Stomach (tissue), 8 donors: ENCODE measurements at regions not wholly inside any gene's neighbourhood (a gene's known extent, or its start where the extent isn't known, plus 50 kb on each side); places are given as distances from the start of the nearest gene placed in this dataset.
"Not testable (repeated sequence)": the region's sequence is repeated elsewhere in the genome, so short reads cannot be mapped to it uniquely, and the experiment has no call there.

Source experiments
- DNase-seq, 2 donors: peaks; one replicate each; pipeline versions ENCODE4 v3.0.0 to v3.0.0-alpha.2; 2013 to 2019
- H3K27ac ChIP-seq, 5 donors: fragments of 200-600 bp in 4 of 5; sonication (generic) in 4 of 5; one replicate each; pipeline ENCODE4 v1.5.1; 2013 to 2019; ENCODE audit warnings: mild to moderate bottlenecking in 1 of 5, moderate library complexity in 1 of 5
- H3K27me3 ChIP-seq, 3 donors: fragments of 200-600 bp; sonication (generic); one replicate each; pipeline ENCODE4 v1.5.1; 2017 to 2019; ENCODE audit warnings: mixed run types in 1 of 3
- H3K36me3 ChIP-seq, 4 donors: fragments of 200-600 bp; sonication (generic); 1 replicate in 3 of 4; 2 replicates in 1 of 4; pipeline ENCODE4 v1.5.1; 2016 to 2019
- H3K4me1 ChIP-seq, 4 donors: fragments of 200-600 bp; sonication (generic); one replicate each; pipeline ENCODE4 v1.5.1; 2016 to 2019
- H3K4me3 ChIP-seq, 4 donors: fragments of 200-600 bp; sonication (generic) in 3 of 4; one replicate each; pipeline ENCODE4 v1.5.1; 2016 to 2019; ENCODE audit warnings: mild to moderate bottlenecking in 1 of 4
- H3K9me3 ChIP-seq, 4 donors: fragments of 200-600 bp; sonication (generic); one replicate each; pipeline ENCODE4 v1.5.1; 2016 to 2019
- CTCF ChIP-seq, 7 experiments: fragments of 450-650 bp in 4 of 7; fragments of 200-600 bp in 3 of 7; sonication (generic) in 3 of 7; IDR thresholded peaks; one replicate each; pipeline ENCODE4 v1.5.1; 2016 to 2019; ENCODE audit warnings: antibody characterized with exemption in 7 of 7, control low read depth in 2 of 7, mild to moderate bottlenecking in 1 of 7
- EP300 ChIP-seq: sonication (generic); formaldehyde crosslinking; IDR thresholded peaks from one replicate; pipeline ENCODE4 v1.6.1; 2017; ENCODE audit warnings: antibody characterized with exemption
- POLR2A ChIP-seq, 4 donors: fragments of 450-650 bp; IDR thresholded peaks; one replicate each; pipeline ENCODE4 v1.6.1; 2016; ENCODE audit warnings: antibody characterized with exemption in 4 of 4, control low read depth in 2 of 4, mild to moderate bottlenecking in 1 of 4, moderate library complexity in 1 of 4
- POLR2AphosphoS5 ChIP-seq, 3 donors: sonication (generic); formaldehyde crosslinking; IDR thresholded peaks; one replicate each; pipeline ENCODE4 v1.6.1; 2016; ENCODE audit warnings: antibody characterized with exemption in 3 of 3
- WGBS, 5 donors: extraction: QIAGEN DNeasy Blood & Tissue Kit in 3 of 5; methylation state at CpG; one replicate each; pipeline versions ENCODE4 v1.1.5 to v1.1.7; 2013 to 2018; 5-methylcytosine and 5-hydroxymethylcytosine counted together
- intact Hi-C: fragments of 100-400 bp; cut with DNase I; formaldehyde crosslinking; loops from one replicate; pipeline ENCODE4 v1.15.1; 2023; ENCODE audit warnings: low total_unique reads
- donor health status: healthy with polysubstance abuse.
- donor health status: Bipolar disorder and iron deficiency.
- donor health status: healthy.

DNA sequence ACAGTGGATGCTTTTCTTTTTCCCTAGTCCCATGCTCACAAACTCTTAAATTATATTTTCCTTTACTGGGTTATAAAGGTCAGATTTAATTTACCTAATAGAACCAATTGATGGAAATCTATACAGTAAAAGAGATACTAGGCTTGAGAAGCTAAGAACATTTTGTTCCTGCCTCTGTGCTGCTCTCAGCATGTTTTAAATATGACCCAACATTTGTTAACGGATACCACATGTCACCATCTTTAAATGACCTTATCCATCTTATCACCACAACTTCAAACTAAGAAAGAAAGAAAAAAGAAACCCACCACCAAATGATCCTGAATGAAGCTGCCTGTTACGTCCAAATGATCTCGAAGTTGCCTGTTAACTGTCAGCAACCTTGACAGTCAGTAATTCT, 334.7 kb upstream of the ZNF608 start:
- H3K27me3 ChIP-seq: no peaks in the 10 kb centered on the region
- TF ChIP-seq POLR2AphosphoS5 (IDR thresholded peaks at IDR 0.05) (no peak), EP300 (no peak)
- 88 to 95% (median 91%) methylated on average over 3 of the region's 3 CpGs for WGBS, 5 donors
- no peaks in the 10 kb centered on the region for H3K9me3 ChIP-seq
- H3K36me3 ChIP-seq: no peaks in the 10 kb centered on the region
- intact Hi-C loops: no loop called here
- H3K4me3 ChIP-seq: no peak overlapping the region
- no peak for DNase-seq
- peaks cover 0 to 10% (median 0%) of the 10 kb centered on the region in 4 donors for H3K4me1 ChIP-seq
- H3K27ac ChIP-seq: no peak overlapping the region

GRCh38 chr5:125083981-125084380, 337.5 kb upstream of the ZNF608 start:
- Histone ChIP-seq H3K27me3 (no peaks in the 10 kb centered on the region), H3K4me3 (no peak overlapping the region), H3K36me3 (no peaks in the 10 kb centered on the region), H3K9me3 (no peaks in the 10 kb centered on the region), H3K4me1 (peaks cover 0 to 10% (median 0%) of the 10 kb centered on the region in 4 donors), H3K27ac (no peak overlapping the region)
- TF ChIP-seq POLR2A (IDR thresholded peaks at IDR 0.05) (no peak), EP300 (no peak), POLR2AphosphoS5 (IDR thresholded peaks at IDR 0.05) (peak in 1 of 3 donors; percentile 11), CTCF (IDR thresholded peaks at IDR 0.05) (no peak)
- peak in 1 of 2 donors; percentile 66 for DNase-seq
- intact Hi-C loops: no loop called here

GRCh38 chr5:125085797-125086505, 339.5 kb upstream of the ZNF608 start:
- Histone ChIP-seq H3K27me3 (no peaks in the 10 kb centered on the region), H3K27ac (no peak overlapping the region), H3K9me3 (no peaks in the 10 kb centered on the region), H3K4me1 (peaks cover 0 to 10% (median 0%) of the 10 kb centered on the region in 4 donors), H3K4me3 (no peak overlapping the region), H3K36me3 (no peaks in the 10 kb centered on the region)
- TF ChIP-seq EP300: no peak
- no peak for TF ChIP-seq POLR2A (IDR thresholded peaks at IDR 0.05)
- no peak for TF ChIP-seq CTCF (IDR thresholded peaks at IDR 0.05)
- no peak for TF ChIP-seq POLR2AphosphoS5 (IDR thresholded peaks at IDR 0.05)
- intact Hi-C loops: no loop called here
- no peak for DNase-seq
- WGBS, 5 donors: 43 to 91% (median 74%) methylated on average over 2 of the region's 2 CpGs

DNA sequence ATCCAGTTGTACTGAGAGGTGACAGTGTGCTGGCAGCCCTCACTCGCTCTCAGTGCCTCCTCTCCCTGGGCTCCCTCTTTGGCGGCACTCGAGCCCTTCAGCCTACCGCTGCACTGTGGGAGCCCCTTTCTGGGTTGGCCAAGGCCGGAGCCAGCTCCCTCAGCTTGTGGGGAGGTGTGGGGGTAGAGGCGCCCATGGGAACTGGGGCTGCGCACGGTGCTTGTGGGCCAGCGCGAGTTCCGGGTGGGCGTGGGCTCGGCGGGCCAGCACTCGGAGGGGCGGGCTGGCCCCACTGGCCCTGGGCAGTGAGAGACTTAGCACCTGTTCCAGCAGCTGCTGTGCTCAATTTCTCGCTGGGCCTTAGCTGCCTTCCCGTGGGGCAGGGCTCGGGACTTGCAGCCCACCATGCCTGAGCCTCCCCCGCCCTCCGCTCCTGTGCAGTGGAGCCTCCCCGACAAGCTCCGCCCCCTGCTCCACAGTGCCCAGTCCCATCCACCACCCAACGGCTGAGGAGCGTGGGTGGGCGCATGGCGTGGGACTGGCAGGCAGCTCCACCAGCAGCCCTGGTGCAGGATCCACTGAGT, 342.2 kb upstream of the ZNF608 start:
- WGBS, 5 donors: 97 to 99% (median 98%) methylated on average over 24 to 27 of the region's 27 CpGs
- Histone ChIP-seq H3K9me3 (no peaks in the 10 kb centered on the region), H3K4me1 (peaks cover 0 to 8% (median 0%) of the 10 kb centered on the region in 4 donors), H3K36me3 (no peaks in the 10 kb centered on the region), H3K27me3 (no peaks in the 10 kb centered on the region), H3K27ac (no peak overlapping the region), H3K4me3 (no peak overlapping the region)
- TF ChIP-seq CTCF (IDR thresholded peaks at IDR 0.05) (no peak), POLR2A (IDR thresholded peaks at IDR 0.05) (no peak), EP300 (no peak), POLR2AphosphoS5 (IDR thresholded peaks at IDR 0.05) (no peak)
- DNase-seq: no peak
- intact Hi-C loops: no loop called here

- H3K27ac ChIP-seq, H3K4me3 ChIP-seq, H3K4me1 ChIP-seq, H3K36me3 ChIP-seq, H3K27me3 ChIP-seq, DNase-seq, intact Hi-C loops: not testable (repeated sequence)
- peaks cover 0 to 10% (median 4%) of the 10 kb centered on the region in 4 donors for H3K9me3 ChIP-seq
- 54 to 77% (median 71%) methylated on average over 3 of the region's 3 CpGs for WGBS, 5 donors
Observed at GRCh38 chr5:125092138-125092537, 345.7 kb upstream of the ZNF608 start.
